ENCODE measurements at regions not wholly inside any gene's neighbourhood (a gene's known extent, or its start where the extent isn't known, plus 50 kb on each side); places are given as distances from the start of the nearest gene placed in this dataset.

DNA sequence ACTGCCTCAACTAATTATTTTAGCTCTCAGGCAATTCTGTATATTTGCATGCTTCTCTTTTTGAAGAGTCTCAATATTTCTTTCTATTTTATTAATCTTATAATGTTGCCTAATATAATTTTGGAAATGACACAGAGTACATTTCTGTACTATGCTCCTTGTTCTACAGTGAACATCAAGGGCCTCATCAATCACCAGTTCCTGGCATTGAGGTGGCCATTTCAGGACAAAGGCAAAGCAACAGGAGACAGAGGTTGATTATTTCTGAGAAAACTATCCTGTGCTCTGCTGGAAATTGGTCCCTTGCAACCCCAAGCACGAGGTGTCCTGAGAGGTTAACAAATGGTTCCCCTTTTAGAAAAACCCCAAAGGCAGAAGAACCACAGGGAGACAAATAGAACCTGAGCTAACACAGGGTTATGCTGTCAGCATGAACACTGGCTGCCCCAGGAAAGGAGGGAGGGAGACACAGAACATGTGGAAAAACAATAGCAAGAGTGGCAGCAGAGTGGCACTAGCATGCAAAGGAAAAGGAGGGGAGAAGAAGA lies 63.9 kb upstream of the VAV3 start:
- H3K4me1 Mint-ChIP-seq (ENCODE audit: low read depth) = no peaks in the 10 kb centered on the region
- no peaks in the 10 kb centered on the region for H3K36me3 Mint-ChIP-seq (ENCODE audit: low read depth)
- no peak for DNase-seq
- peaks cover 16% of the 10 kb centered on the region for H3K27me3 Mint-ChIP-seq (ENCODE audit: insufficient read depth)
- TF ChIP-seq, protein P1, sequence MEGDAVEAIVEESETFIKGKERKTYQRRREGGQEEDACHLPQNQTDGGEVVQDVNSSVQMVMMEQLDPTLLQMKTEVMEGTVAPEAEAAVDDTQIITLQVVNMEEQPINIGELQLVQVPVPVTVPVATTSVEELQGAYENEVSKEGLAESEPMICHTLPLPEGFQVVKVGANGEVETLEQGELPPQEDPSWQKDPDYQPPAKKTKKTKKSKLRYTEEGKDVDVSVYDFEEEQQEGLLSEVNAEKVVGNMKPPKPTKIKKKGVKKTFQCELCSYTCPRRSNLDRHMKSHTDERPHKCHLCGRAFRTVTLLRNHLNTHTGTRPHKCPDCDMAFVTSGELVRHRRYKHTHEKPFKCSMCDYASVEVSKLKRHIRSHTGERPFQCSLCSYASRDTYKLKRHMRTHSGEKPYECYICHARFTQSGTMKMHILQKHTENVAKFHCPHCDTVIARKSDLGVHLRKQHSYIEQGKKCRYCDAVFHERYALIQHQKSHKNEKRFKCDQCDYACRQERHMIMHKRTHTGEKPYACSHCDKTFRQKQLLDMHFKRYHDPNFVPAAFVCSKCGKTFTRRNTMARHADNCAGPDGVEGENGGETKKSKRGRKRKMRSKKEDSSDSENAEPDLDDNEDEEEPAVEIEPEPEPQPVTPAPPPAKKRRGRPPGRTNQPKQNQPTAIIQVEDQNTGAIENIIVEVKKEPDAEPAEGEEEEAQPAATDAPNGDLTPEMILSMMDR (IDR thresholded peaks at IDR 0.05) = no peak
- H3K27ac Mint-ChIP-seq = no peak overlapping the region
- H3K4me3 Mint-ChIP-seq = no peak overlapping the region
- no peaks in the 10 kb centered on the region for H3K9me3 Mint-ChIP-seq

GRCh38 chr1:108027389-108027788 lies 62.4 kb upstream of the VAV3 start:
- Mint-ChIP-seq H3K36me3 (ENCODE audit: low read depth) (no peaks in the 10 kb centered on the region), H3K27ac (no peak overlapping the region), H3K4me3 (no peak overlapping the region), H3K4me1 (ENCODE audit: low read depth) (no peaks in the 10 kb centered on the region), H3K27me3 (ENCODE audit: insufficient read depth) (peaks cover 10% of the 10 kb centered on the region; the same call in 1 of the 2 replicates), H3K9me3 (no peaks in the 10 kb centered on the region)
- TF ChIP-seq, protein P1 (IDR thresholded peaks at IDR 0.05) = no peak
- no peak for DNase-seq

DNA sequence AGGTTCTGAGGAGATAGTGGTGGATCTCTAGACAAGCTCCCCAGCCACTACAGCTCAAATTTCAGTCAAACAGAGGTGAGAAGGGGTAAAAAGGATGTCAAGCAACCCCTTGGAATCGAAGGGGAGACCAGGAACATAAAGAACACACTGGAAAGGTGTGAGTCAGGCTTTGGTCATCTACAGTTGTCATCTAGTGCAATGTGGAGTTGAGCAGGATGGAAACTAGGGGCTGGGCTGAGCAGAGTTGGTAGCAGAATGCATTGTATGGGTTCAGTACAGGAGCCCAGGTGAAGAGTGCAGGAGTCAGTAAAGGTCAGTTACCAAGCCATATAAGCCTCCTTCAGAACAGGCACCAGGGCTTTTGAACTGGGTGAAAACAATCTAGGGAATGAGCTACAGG lies 52.7 kb upstream of the VAV3 start:
- Mint-ChIP-seq H3K9me3 (no peaks in the 10 kb centered on the region), H3K36me3 (ENCODE audit: low read depth) (no peaks in the 10 kb centered on the region), H3K27me3 (ENCODE audit: insufficient read depth) (peaks cover 2% of the 10 kb centered on the region), H3K4me1 (ENCODE audit: low read depth) (no peaks in the 10 kb centered on the region), H3K27ac (no peak overlapping the region), H3K4me3 (no peak overlapping the region)
- TF ChIP-seq, protein P1 (IDR thresholded peaks at IDR 0.05) = no peak
- DNase-seq = no peak

DNA sequence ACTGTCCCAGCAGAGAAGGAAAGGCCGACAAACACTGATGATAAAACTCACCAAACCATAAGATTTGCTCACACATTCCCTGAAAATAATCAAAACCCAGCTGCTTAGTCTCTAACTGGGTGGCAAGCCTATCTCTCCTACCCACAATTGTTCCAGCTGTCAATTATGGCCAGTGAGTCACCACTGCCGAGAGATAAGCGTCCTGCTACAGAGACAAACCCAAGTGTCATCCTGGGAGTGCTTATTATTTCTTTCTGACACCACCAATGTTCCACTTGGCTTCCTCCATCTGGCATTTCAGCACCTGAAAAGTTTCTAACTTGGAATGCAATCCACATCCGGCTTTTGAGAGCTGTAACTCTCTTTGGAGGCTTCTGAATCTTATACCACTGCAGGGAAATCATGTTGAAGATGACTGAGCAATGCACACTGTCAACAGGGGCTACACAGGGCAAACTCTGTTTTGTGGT lies 51.5 kb upstream of the VAV3 start:
- Mint-ChIP-seq H3K27me3 (ENCODE audit: insufficient read depth) (peaks cover 2% of the 10 kb centered on the region; the same call in 1 of the 2 replicates), H3K27ac (no peak overlapping the region), H3K4me3 (no peak overlapping the region), H3K9me3 (no peaks in the 10 kb centered on the region), H3K4me1 (ENCODE audit: low read depth) (no peaks in the 10 kb centered on the region), H3K36me3 (ENCODE audit: low read depth) (no peaks in the 10 kb centered on the region)
- peak; percentile 9 for DNase-seq
- TF ChIP-seq, protein P1 (IDR thresholded peaks at IDR 0.05) = no peak
